Suprapubic skin (tissue), 4 donors: ENCODE measurements at regions not wholly inside any gene's neighbourhood (a gene's known extent, or its start where the extent isn't known, plus 50 kb on each side); places are given as distances from the start of the nearest gene placed in this dataset.

Source experiments
- DNase-seq, 2 donors: peaks; one replicate each; pipeline ENCODE4 v3.0.0-alpha.2; 2019; ENCODE audit warnings: low spot score in 2 of 2
- H3K27ac ChIP-seq: fragments of 200-600 bp; sonication (generic); one replicate; pipeline ENCODE4 v1.5.1; 2019
- H3K27me3 ChIP-seq: fragments of 200-600 bp; sonication (generic); one replicate; pipeline ENCODE4 v1.5.1; 2019
- H3K36me3 ChIP-seq: fragments of 200-600 bp; sonication (generic); one replicate; pipeline ENCODE4 v1.5.1; 2019
- H3K4me1 ChIP-seq: fragments of 200-600 bp; sonication (generic); one replicate; pipeline ENCODE4 v1.5.1; 2019
- H3K4me3 ChIP-seq: fragments of 200-600 bp; sonication (generic); one replicate; pipeline ENCODE4 v1.5.1; 2019; ENCODE audit warnings: mild to moderate bottlenecking
- H3K9me3 ChIP-seq: fragments of 200-600 bp; sonication (generic); one replicate; pipeline ENCODE4 v1.5.1; 2019
- EP300 ChIP-seq: sonication (generic); formaldehyde crosslinking; IDR thresholded peaks from one replicate; pipeline ENCODE4 v1.6.1; 2017; ENCODE audit warnings: antibody characterized with exemption
- POLR2A ChIP-seq, 2 donors: fragments of 450-650 bp; IDR thresholded peaks; one replicate each; pipeline ENCODE4 v1.6.1; 2017; ENCODE audit warnings: antibody characterized with exemption in 2 of 2, mild to moderate bottlenecking in 2 of 2, moderate library complexity in 2 of 2
- POLR2AphosphoS5 ChIP-seq, 3 donors: sonication (generic); formaldehyde crosslinking; IDR thresholded peaks; one replicate each; pipeline ENCODE4 v1.6.1; 2017; ENCODE audit warnings: antibody characterized with exemption in 3 of 3
- WGBS: methylation state at CpG from one replicate; pipeline ENCODE4 v1.1.5; 2018; 5-methylcytosine and 5-hydroxymethylcytosine counted together
- TF ChIP-seq, protein P1 (sequence below), 2 donors: fragments of 200-600 bp in 1 of 2; fragments of 450-650 bp in 1 of 2; sonication (generic) in 1 of 2; IDR thresholded peaks; one replicate each; pipeline ENCODE4 v1.5.1; 2016 to 2019; ENCODE audit warnings: antibody characterized with exemption in 2 of 2, mild to moderate bottlenecking in 1 of 2, moderate library complexity in 1 of 2

DNA sequence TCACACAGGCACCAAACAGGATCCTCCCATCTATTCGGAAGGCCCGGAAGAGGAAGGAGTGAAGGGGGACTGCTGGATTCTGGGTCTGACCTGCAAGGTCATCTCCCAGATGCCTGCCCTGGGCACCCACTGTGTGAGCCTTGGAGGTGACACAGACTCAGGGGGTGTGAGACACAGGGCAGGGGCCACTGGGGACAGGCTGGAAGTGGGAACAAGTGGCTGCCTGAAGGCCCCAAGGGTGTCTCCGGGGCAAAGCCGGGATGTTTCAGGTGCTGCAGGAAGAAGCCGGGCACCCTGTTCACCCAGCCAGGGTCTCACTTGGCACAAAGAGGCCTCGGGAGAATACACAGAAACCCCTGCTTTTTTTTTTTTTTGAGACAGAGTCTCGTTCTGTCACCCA, 385.5 kb downstream of the CTTN start:
- 80% methylated on average over 7 of the region's 7 CpGs for WGBS
- Histone ChIP-seq H3K27ac (no peak overlapping the region), H3K4me1 (no peaks in the 10 kb centered on the region), H3K4me3 (no peak overlapping the region), H3K27me3 (no peaks in the 10 kb centered on the region), H3K9me3 (no peaks in the 10 kb centered on the region), H3K36me3 (no peaks in the 10 kb centered on the region)
- DNase-seq: no peak
- TF ChIP-seq EP300: no peak
- no peak for TF ChIP-seq POLR2AphosphoS5 (IDR thresholded peaks at IDR 0.05)
- TF ChIP-seq, protein P1, sequence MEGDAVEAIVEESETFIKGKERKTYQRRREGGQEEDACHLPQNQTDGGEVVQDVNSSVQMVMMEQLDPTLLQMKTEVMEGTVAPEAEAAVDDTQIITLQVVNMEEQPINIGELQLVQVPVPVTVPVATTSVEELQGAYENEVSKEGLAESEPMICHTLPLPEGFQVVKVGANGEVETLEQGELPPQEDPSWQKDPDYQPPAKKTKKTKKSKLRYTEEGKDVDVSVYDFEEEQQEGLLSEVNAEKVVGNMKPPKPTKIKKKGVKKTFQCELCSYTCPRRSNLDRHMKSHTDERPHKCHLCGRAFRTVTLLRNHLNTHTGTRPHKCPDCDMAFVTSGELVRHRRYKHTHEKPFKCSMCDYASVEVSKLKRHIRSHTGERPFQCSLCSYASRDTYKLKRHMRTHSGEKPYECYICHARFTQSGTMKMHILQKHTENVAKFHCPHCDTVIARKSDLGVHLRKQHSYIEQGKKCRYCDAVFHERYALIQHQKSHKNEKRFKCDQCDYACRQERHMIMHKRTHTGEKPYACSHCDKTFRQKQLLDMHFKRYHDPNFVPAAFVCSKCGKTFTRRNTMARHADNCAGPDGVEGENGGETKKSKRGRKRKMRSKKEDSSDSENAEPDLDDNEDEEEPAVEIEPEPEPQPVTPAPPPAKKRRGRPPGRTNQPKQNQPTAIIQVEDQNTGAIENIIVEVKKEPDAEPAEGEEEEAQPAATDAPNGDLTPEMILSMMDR (IDR thresholded peaks at IDR 0.05): no peak
- TF ChIP-seq POLR2A (IDR thresholded peaks at IDR 0.05): no peak

DNA sequence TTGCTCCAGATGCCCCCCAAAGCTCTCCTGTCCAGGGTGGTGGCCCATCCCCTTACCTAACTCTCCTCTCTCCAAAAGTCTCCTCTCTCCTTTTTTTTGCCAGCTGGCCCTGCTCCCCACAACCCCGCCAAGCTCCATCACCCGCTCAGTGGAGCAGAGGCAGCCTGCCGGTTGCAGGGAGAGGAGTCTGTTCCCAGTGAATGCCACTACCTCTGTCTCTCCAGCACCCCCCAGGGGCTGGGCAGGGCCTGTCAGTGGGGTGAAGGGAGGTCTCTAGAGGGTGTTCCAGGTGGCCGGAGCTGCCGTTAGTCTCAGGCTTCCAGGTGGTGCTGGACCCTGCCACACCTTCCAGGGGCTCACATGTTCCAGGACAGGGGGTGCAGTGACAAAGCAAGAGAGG, 387.0 kb downstream of the CTTN start:
- Histone ChIP-seq H3K4me3 (no peak overlapping the region), H3K27me3 (no peaks in the 10 kb centered on the region), H3K9me3 (no peaks in the 10 kb centered on the region), H3K4me1 (no peaks in the 10 kb centered on the region), H3K36me3 (no peaks in the 10 kb centered on the region), H3K27ac (no peak overlapping the region)
- DNase-seq: no peak
- TF ChIP-seq EP300: no peak
- TF ChIP-seq POLR2AphosphoS5 (IDR thresholded peaks at IDR 0.05): no peak
- no peak for TF ChIP-seq POLR2A (IDR thresholded peaks at IDR 0.05)
- TF ChIP-seq, protein P1 (IDR thresholded peaks at IDR 0.05): no peak
- 79% methylated on average over 5 of the region's 5 CpGs for WGBS

- Histone ChIP-seq H3K27ac (no peak overlapping the region), H3K36me3 (no peaks in the 10 kb centered on the region), H3K4me1 (no peaks in the 10 kb centered on the region), H3K9me3 (no peaks in the 10 kb centered on the region), H3K27me3 (no peaks in the 10 kb centered on the region), H3K4me3 (no peak overlapping the region)
- TF ChIP-seq POLR2A (IDR thresholded peaks at IDR 0.05) (no peak), EP300 (no peak), POLR2AphosphoS5 (IDR thresholded peaks at IDR 0.05) (no peak)
- TF ChIP-seq, protein P1 (IDR thresholded peaks at IDR 0.05): no peak
- no peak for DNase-seq
- 90% methylated on average over 2 of the region's 6 CpGs for WGBS
Measured at GRCh38 chr11:70786021-70786665, 387.8 kb downstream of the CTTN start.

DNA sequence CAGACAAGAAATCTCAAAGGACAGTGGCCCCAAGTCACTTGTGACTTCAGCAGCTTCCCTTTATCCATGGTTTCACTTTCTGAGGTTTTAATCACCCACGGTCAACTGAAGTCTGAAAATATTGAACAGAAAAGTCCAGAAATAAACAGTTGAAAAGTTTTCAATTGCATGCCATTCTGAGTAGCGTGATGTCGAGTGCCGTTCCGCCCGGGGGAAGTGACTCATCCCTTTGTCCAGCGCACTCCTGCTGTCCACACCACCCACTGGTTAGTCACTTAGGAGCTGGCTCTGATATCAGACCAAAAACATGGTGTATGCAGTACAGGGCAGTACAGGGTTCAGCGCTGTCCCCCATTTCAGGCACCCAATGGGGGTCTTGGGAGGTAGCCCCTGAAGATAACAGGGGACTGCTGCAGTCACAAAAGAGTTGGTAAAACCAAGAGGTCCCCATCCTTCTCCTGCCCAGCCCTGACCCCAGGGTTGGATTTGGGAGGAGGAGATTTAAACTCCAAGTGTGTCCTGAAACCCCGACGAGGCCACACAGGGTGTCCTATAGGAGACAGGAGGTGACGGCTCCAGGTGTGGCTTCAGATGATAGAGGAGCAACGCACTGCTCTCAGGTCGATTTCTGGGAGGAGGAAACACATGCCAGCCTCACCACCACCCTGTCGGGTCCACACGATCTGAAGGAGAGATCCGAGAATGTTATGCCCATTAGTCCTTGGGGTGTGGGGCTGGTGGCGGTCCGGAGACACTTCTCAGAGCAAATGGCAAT, 390.1 kb downstream of the CTTN start:
- Histone ChIP-seq H3K36me3 (no peaks in the 10 kb centered on the region), H3K27me3 (no peaks in the 10 kb centered on the region), H3K4me3 (no peak overlapping the region), H3K4me1 (no peaks in the 10 kb centered on the region), H3K9me3 (peaks cover 5% of the 10 kb centered on the region), H3K27ac (no peak overlapping the region)
- DNase-seq: no peak
- 79% methylated on average over 17 of the region's 18 CpGs for WGBS
- TF ChIP-seq, protein P1 (IDR thresholded peaks at IDR 0.05): no peak
- no peak for TF ChIP-seq EP300
- TF ChIP-seq POLR2A (IDR thresholded peaks at IDR 0.05): no peak
- no peak for TF ChIP-seq POLR2AphosphoS5 (IDR thresholded peaks at IDR 0.05)

DNA sequence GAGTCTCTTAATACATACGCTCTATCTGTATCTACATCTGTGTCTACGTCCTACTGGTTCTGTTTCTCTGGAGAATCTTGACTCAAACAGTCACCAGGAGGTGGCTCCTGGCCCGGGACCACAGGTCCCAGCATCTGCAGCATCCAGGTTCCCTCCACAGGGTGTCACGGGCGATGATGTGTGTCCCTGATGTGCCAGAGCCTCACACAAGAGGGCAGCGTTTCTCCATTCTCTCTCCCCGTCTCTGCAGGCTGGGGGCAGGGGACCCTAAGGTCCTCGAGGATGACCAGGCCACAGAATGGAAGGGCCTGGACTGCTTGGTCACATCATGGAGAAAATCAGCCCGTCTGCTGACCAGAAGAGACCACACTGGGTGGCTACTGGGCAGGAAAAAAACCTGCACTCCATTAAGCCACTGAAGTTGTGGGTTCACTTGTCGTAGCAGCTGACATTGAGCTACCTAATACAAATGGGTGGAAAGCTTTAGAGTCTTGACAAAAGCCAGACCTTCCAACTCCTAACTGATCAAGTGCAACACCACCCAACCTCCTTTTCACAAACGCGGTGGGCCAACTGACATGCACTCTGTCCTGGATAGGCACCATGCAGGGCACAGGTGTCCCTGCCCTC, 392.5 kb downstream of the CTTN start:
- H3K27ac ChIP-seq: no peak overlapping the region
- no peak for DNase-seq
- WGBS: 86% methylated on average over 10 of the region's 12 CpGs
- no peaks in the 10 kb centered on the region for H3K27me3 ChIP-seq
- no peaks in the 10 kb centered on the region for H3K36me3 ChIP-seq
- no peak overlapping the region for H3K4me3 ChIP-seq
- H3K4me1 ChIP-seq: no peaks in the 10 kb centered on the region
- H3K9me3 ChIP-seq: peaks cover 12% of the 10 kb centered on the region
- TF ChIP-seq EP300 (no peak), POLR2A (IDR thresholded peaks at IDR 0.05) (no peak), POLR2AphosphoS5 (IDR thresholded peaks at IDR 0.05) (no peak)
- TF ChIP-seq, protein P1 (IDR thresholded peaks at IDR 0.05): no peak
